ENCODE measurements at regions not wholly inside any gene's neighbourhood (a gene's known extent, or its start where the extent isn't known, plus 50 kb on each side); places are given as distances from the start of the nearest gene placed in this dataset.

GRCh38 chr16:76913046-76913445 is 277.9 kb upstream of the MON1B start:
- no peak for DNase-seq

DNA sequence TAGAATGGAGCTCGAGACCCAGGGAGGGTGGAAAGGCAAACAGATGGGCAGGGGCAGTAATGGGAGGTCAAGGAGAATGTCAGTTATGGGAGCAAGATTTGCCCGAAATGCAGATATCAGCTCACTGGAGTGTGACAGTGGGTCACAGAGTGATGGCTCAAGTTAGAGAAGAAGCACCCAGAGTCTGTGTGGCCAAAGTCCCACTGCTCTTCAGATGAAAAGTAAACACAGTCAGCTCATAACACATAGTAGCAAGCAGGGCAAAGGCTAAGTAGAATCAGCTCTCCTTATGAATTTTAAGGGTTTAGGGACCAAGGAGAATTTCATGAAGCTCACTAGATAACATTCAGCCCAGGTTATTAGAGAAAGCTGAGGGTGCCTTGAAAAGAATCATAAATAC is 264.9 kb upstream of the MON1B start:
- DNase-seq, result no peak

DNA sequence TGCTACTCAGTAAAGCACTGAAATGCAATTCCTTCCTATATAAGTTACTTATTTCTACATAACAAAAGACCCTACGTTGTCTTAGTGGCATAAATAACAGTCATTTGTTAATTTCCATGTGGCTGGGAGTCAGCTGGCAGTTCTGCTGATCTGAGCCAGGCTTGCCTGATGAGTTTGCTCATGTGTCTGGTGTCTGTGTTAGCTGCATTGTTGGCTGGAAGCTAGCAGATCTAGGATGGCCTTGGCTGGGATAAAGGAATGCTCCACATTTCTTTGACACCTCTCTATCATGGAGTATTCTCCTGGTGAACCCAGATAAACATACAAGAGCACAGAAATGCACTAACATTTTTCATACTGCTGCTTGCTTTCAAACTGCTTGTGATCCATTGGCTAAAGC is 264.4 kb upstream of the MON1B start:
- no peak for DNase-seq

- DNase-seq, result no peak
Measured at GRCh38 chr16:76931186-76931585, 259.8 kb upstream of the MON1B start.

DNA sequence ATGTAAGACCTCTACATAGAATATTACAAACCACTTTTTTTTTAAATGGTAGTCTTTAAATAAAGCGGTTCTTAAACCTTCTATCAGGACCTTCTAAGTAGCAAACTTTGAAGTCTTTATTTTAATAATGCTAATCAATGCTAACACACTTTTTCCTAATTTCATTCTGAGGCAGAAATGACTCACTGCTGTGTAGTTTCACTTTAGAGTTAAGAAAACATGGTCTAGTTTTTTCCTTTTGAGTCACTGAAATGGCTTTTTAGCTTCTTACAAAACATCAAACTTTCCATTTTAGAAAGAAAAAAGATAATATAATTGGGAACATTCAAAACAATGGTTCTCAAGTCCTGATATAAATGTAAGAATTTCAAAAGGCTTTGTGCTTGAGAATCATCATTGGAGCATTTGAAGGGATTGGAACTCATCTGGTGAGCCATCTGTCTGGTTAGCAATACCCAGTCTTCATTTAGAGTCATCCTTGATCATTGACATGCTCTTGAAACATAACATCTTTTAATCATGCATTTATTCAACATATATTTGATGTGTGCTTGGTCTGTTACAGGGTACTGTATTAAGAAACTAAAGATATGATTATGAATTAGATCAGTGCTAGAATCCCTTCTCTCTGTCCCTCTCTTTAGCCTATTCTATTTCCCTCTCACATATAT is 258.3 kb upstream of the MON1B start:
- no peak for DNase-seq

DNA sequence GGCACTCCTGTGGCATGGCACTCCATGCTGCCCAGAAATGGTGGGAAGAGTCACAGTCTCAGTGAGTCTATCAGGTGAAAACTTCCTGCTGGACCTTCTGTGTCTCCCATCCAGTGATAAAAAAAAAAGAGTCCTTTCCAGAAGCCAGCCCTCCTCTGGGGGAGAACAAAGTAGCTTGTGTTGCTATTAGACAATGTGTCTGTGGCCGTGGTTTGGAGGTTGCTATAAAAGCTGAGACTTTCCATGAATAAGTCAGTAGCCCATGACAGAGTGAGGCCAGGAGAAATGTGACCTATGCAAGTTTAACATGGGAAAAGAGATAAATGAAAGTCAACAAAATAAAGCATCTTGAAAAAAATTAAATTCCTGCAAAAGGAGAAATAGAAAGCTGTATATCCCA is 250.7 kb upstream of the MON1B start:
- DNase-seq, result no peak

DNA sequence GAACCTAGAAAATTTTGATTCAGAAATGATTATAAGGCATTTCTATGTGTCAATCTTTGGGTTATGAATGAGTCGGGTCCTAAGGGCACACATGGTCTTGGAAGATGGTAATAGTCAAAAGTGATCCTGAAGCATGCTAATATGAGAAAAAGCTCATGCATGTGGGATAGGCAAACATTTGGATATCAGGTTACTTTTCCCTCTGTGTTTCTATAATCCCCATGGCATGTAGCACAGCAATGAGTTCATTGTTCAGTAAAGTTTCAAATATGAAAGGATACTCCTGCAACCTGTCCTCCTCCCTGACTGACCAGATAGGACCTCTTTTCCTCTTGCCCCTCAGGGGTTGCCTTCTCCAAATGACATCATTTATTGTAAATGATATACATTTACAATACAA is 249.9 kb upstream of the MON1B start:
- no peak for DNase-seq

- no peak for DNase-seq
Measured at GRCh38 chr16:76942089-76942488, 248.9 kb upstream of the MON1B start.

DNA sequence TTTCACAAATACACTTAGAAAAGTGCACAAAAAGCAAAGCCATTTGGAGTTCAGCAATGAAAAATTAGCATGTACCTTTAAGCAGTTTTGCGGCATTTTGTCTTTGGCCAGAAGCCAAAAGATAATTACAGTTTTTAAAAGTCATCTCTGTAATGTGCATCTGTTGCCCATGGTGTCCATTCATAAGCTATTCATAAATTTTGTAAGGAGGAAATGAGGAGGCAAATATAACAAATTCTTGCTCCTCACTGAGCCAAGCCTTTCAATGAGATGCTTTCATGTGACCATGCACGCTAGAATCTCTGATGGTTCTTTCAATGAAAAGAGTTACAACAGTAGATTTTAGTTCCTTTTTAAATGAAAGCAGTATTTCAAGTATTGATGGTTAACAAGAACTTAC is 247.1 kb upstream of the MON1B start:
- DNase-seq, result no peak

DNA sequence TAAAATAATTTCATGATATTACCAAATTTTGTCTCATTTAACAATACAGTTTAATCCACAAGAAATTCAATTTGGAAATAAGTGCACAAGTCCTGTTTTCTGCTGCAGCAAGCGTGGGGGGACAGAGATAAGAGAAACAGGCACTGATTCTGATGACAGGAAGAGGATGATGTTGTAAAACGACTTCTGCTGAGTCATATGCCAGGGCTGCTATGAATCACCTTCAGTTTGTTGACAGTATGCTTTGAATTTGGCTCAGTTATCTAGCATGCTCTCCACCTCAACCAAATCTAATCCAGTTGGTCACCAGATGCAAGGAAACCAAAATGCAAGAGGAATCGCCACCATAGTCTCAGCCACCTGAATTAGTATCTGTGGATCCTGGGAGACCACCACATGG is 244.1 kb upstream of the MON1B start:
- DNase-seq, result no peak

GRCh38 chr16:76947749-76948148 is 243.2 kb upstream of the MON1B start:
- no peak for DNase-seq

DNA sequence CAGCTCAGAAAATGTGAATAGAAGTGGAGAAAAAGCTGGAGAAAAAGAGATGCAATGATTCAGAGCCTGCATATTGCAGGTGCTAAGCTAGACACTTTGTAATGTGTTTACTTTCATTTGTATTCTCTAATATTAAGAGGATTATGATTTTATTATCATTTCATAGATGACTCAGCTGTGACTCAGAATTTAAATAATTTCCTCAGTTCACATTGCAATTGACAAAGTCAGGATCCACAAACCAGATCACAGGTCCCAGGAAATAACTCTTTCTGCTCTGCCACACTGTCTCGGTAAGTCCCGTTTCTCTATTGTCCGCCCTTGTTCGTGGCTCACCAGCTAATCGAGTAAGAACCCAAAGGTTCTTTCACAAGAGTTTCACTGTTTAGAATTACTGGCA is 235.4 kb upstream of the MON1B start:
- no peak for DNase-seq

GRCh38 chr16:76956394-76956793 is 234.6 kb upstream of the MON1B start:
- DNase-seq, result no peak

DNA sequence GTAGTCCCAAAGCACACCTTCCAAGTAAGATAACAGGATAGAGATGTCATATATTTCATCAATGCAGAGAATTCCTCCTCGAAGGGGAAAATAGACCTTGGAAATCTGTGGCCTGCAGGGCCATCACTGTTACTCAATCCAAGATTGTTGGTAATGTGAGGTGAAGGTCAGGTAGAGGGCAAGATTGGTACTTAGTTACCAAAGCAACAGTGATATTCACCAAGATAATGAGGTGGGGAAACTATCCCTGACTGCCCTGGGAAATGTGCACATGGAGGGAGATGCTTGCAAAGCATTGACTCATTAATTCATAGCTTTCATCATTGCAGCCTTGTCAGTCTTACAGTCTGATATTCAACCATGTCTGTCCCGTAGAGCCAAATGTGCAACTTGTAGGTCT is 234.1 kb upstream of the MON1B start:
- no peak for DNase-seq

GRCh38 chr16:76959166-76959565 is 231.8 kb upstream of the MON1B start:
- DNase-seq, result no peak

GRCh38 chr16:76963614-76964315 is 227.2 kb upstream of the MON1B start:
- DNase-seq, result no peak

DNA sequence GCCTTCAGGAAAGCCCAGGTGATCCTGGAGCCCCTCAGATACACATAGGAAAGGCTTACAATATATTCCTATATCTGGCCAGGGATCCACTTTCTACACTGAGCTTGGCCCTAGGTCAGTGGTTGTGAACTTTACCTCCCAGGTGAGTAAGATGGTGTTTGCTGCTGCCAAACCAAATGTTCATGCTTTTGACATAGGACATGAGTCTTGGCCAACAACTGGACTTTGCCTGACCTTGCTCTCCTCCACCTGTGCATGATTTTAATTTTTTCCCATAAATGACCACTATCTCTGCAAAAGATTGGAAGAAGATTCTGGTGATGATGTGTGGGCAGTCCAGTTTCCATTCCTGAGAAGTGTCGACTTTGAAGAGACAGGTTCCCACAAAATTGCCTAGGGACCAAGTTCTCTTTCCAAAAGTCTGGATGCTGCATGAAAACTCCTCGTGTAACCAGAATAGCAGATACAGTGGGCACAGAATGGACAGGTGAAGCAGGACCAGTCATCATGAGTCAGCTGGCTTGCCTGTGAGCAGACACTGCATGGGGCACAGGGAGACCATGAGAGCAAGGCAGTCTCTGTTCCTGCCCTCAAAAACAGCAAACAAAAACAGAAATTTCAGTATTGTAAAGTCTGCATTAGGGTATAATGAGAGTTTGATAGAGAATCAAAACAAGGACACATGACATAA is 226.4 kb upstream of the MON1B start:
- DNase-seq, result no peak

DNA sequence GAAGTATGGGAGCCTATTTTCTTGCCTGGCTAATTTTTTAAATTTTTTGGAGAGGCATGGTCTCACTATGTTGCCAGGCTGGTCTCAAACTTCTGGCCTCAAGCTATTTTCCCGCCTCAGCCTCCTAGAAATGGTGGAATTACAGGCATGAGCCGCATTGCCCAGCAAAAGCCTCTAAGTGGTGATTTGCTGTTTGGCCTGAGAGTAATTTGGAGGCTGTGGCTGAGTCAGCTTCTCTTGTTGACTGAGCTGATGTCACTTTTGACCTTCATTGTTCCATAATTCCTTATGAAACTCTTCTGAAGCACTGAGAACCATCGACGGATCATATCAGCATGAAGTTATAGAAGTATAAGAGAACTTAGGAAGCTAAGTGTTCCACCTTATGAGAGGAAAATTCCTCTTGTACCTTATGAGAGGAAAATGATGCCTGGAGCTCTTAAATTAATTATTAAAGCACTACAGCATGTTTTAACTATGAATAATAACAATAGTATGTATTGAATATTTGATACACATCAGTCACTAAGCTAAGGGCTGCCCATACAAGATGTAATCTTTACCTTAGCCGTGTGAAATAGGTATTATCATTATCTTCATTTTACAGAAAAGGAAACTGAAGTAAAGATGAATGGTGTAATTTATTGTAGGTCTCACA is 220.8 kb upstream of the MON1B start:
- no peak for DNase-seq

GRCh38 chr16:76970745-76971099 is 220.3 kb upstream of the MON1B start:
- DNase-seq, result no peak

DNA sequence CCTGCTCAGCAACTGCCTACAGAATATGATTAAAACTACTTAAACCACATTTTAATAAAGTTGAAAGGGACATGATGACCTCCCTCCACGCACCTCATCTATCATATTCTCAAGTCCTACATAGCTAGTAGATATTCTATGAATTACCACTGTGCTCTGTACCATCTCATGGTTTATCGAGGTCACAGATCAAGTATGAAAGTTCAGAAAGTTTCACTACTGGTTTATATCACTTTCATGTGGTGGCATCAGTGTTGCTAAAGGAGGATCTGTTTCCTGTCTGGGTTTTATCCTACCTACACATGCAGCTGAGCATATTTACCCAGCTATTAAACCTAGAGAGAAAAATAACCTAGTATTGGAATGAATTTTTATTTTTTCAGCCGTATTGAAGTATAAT is 214.9 kb upstream of the MON1B start:
- no peak for DNase-seq

GRCh38 chr16:76976756-76977155 is 214.2 kb upstream of the MON1B start:
- no peak for DNase-seq

DNA sequence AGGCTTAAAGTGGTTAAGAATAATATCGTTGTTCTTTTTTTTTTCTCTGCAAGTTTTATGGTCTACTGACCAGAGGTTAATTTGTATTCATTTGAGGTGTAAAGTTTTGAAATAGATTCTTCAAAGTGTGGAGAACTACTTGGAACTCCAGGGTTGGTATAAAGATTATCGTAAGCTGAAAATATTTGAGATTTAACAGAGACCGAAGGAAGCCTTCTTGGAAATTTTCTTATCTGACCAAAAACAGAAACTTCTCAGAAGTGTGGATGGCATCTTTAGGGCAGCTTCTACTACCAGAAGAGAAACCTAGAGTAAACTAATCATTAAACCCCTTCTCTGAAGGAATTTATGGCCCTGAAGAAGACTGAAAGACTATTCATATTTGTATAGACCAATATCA is 206.8 kb upstream of the MON1B start:
- no peak for DNase-seq

DNA sequence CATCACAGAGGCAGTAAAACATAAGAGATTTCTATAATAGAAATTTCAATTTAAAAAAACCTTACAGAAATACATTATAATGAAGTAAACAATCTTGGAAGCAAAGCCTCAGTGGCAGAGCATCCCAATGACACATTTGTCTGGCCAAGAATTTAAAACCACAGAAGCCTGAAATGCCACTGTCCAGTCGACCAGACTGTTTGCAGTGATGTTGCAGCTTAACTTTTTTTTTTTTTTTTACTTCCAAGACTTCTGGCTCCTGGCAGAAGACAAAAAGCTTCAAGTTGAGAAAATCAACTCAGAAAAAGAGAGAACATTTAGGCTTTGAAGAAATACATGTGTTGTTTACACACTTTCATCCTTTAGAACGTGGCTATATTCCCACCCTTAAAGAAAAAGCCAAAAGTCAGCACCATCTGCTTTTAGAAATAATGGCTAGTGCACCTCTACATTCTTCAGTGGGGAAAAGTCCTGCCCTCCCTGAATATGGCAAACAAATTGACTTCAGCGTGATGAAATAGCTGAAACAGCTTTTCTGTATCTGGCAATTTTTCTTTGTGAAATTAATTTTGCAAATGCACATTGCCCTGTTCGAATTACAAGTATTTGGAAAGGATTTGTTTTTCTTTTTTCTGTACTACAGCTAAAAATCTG is 205.5 kb upstream of the MON1B start:
- no peak for DNase-seq

Data from CD4-positive, alpha-beta T cell treated with Interferon alpha-2 for 1 hour (primary cell).